BLaER1 (cell line): ENCODE measurements at regions not wholly inside any gene's neighbourhood (a gene's known extent, or its start where the extent isn't known, plus 50 kb on each side); places are given as distances from the start of the nearest gene placed in this dataset.
"Not testable (repeated sequence)": the region's sequence is repeated elsewhere in the genome, so short reads cannot be mapped to it uniquely, and the experiment has no call there.

Experiments
- H3K27ac ChIP-seq: shearing (Covaris generic); formaldehyde crosslinking; 2 replicates; pipeline ENCODE4 v1.8.1; 2022
- H3K27me3 ChIP-seq: shearing (Covaris generic); formaldehyde crosslinking; 2 replicates; pipeline ENCODE4 v1.8.1; 2022
- H3K36me3 ChIP-seq: shearing (Covaris generic); formaldehyde crosslinking; 2 replicates; pipeline ENCODE4 v1.8.1; 2022
- H3K4me1 ChIP-seq: shearing (Covaris generic); formaldehyde crosslinking; 2 replicates; pipeline ENCODE4 v1.8.1; 2022
- H3K4me2 ChIP-seq: shearing (Covaris generic); formaldehyde crosslinking; 2 replicates; pipeline ENCODE4 v1.8.1; 2022
- H3K4me3 ChIP-seq: shearing (Covaris generic); formaldehyde crosslinking; 2 replicates; pipeline ENCODE4 v1.8.1; 2022
- H3K9ac ChIP-seq: shearing (Covaris generic); formaldehyde crosslinking; 2 replicates; pipeline ENCODE4 v1.8.1; 2022
- H3K9me3 ChIP-seq: shearing (Covaris generic); formaldehyde crosslinking; 2 replicates; pipeline ENCODE4 v1.8.1; 2022
- H4K20me1 ChIP-seq: shearing (Covaris generic); formaldehyde crosslinking; 2 replicates; pipeline ENCODE4 v1.8.1; 2022
- Cebpa-rat ChIP-seq: shearing (Covaris generic); IDR thresholded peaks from 2 replicates; pipeline ENCODE4 v1.8.1; 2022

GRCh38 chr6:4413073-4413472 is 277.7 kb upstream of the ECI2 start:
- no peak overlapping the region for H3K4me2 ChIP-seq

DNA sequence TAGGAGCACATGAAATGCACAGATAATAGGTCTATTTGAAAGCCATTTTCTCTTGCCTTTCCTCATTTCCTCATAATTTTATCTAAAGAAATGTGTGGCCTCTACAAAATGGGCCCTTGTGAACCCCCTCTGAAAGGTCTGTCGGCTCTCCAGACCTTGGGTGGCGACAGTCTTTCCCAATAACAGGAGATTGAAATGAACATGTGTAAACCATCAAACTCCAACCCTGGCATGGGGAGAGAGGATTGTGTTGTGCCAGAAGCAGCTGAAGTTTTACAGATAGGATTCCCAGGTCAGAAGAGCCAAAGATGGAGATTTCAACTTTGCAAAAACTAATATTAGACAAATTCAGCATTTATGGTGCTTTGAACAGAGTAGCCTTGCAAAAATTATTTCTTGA is 277.1 kb upstream of the ECI2 start:
- H4K20me1 ChIP-seq = no peaks in the 10 kb centered on the region
- H3K9me3 ChIP-seq = peaks cover 11% of the 10 kb centered on the region
- no peak overlapping the region for H3K9ac ChIP-seq
- no peak for TF ChIP-seq Cebpa-rat
- no peaks in the 10 kb centered on the region for H3K27me3 ChIP-seq
- no peaks in the 10 kb centered on the region for H3K36me3 ChIP-seq
- H3K27ac ChIP-seq = no peak overlapping the region
- H3K4me3 ChIP-seq = no peak overlapping the region
- H3K4me1 ChIP-seq = peaks cover 2% of the 10 kb centered on the region; the same call in 1 of the 2 replicates
- H3K4me2 ChIP-seq = no peak overlapping the region

More at GRCh38 chr6:4413073-4413472, 277.7 kb upstream of the ECI2 start:
- Histone ChIP-seq H3K27ac (no peak overlapping the region), H3K27me3 (no peaks in the 10 kb centered on the region), H3K4me1 (no peaks in the 10 kb centered on the region), H3K4me3 (no peak overlapping the region), H4K20me1 (no peaks in the 10 kb centered on the region), H3K36me3 (no peaks in the 10 kb centered on the region), H3K9me3 (peaks cover 10% of the 10 kb centered on the region), H3K9ac (no peak overlapping the region)
- no peak for TF ChIP-seq Cebpa-rat

DNA sequence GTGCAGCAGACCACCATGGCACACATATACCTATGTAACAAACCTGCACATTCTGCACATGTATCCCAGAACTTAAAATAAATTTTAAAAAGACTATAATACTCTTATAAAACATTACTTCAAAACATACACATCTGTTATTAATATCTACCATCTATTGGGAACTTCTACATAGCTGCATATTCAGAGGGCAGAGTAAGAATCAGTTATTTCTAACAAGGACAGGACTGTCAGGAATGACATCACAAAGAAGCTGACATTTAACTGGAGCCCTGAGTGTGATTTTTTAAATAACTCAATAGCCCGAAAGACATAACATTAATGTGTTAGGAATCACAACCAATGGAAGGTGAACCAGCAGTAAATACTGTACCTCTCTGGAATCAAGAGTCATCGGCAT is 276.7 kb upstream of the ECI2 start:
- no peaks in the 10 kb centered on the region for H4K20me1 ChIP-seq
- TF ChIP-seq Cebpa-rat = no peak
- H3K27ac ChIP-seq = no peak overlapping the region
- no peak overlapping the region for H3K9ac ChIP-seq
- H3K4me1 ChIP-seq = peaks cover 6% of the 10 kb centered on the region; the same call in 1 of the 2 replicates
- H3K9me3 ChIP-seq = peaks cover 15% of the 10 kb centered on the region
- H3K36me3 ChIP-seq = no peaks in the 10 kb centered on the region
- H3K27me3 ChIP-seq = no peaks in the 10 kb centered on the region
- no peak overlapping the region for H3K4me3 ChIP-seq
- no peak overlapping the region for H3K4me2 ChIP-seq

DNA sequence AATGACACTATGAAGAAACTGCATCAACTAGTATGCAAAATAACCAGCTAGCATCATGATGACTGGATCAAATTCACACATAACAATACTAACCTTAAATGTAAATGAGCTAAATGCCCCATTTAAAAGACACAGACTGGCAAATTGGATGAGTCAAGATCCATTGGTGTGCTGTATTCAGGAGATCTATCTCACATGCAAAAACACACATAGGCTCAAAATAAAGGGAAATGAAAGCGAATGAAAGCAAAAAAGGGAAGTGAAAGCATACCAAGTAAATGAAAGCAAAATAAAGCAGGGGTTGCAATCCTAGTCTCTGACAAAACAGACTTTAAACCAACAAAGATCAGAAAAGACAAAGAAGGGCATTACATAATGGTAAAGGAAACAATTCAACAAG is 272.3 kb upstream of the ECI2 start:
- not testable (repeated sequence) for H3K27me3 ChIP-seq, H4K20me1 ChIP-seq, H3K4me3 ChIP-seq, H3K9ac ChIP-seq, H3K27ac ChIP-seq, H3K36me3 ChIP-seq
- Histone ChIP-seq H3K4me2 (peak overlapping the region; percentile 11; the same call in 1 of the 2 replicates), H3K9me3 (peaks cover 19% of the 10 kb centered on the region), H3K4me1 (peaks cover 12% of the 10 kb centered on the region; the same call in 1 of the 2 replicates)

- Histone ChIP-seq H3K9me3 (peaks cover 19% of the 10 kb centered on the region), H3K27ac (no peak overlapping the region), H3K4me3 (no peak overlapping the region), H3K9ac (no peak overlapping the region), H3K4me2 (peak overlapping the region; percentile 16; the same call in 1 of the 2 replicates), H3K4me1 (peaks cover 12% of the 10 kb centered on the region; the same call in 1 of the 2 replicates), H3K36me3 (no peaks in the 10 kb centered on the region), H4K20me1 (no peaks in the 10 kb centered on the region), H3K27me3 (no peaks in the 10 kb centered on the region)
- TF ChIP-seq Cebpa-rat = no peak
These were observed 270.3 kb upstream of the ECI2 start for GRCh38 chr6:4405621-4406212.

GRCh38 chr6:4404415-4404814 is 269.0 kb upstream of the ECI2 start:
- Histone ChIP-seq H3K9ac (no peak overlapping the region), H3K27me3 (no peaks in the 10 kb centered on the region), H3K27ac (no peak overlapping the region), H3K4me1 (peaks cover 12% of the 10 kb centered on the region; the same call in 1 of the 2 replicates), H3K4me3 (no peak overlapping the region), H3K9me3 (peaks cover 19% of the 10 kb centered on the region), H3K36me3 (no peaks in the 10 kb centered on the region), H4K20me1 (no peaks in the 10 kb centered on the region), H3K4me2 (no peak overlapping the region)
- TF ChIP-seq Cebpa-rat = no peak

DNA sequence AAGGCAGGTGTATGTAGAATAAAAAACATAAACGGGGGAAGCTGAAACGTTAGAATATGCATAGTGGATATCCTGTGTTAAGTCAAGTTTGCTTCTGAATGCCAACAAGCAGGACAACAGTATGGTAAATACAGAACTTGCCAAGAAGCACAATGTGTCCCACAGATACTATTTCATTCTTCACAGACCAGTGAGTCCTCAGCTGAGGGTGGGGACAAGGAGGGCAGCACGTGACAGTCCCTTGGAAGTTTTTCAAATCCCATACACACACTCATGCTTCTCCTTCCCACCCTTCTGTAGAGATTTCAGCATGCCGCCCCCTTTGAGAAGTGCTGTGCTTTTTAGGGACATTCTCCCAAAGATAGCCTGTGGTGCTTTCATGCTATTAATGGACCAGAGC is 268.5 kb upstream of the ECI2 start:
- Histone ChIP-seq H3K4me1 (peaks cover 12% of the 10 kb centered on the region; the same call in 1 of the 2 replicates), H3K36me3 (no peaks in the 10 kb centered on the region), H3K9me3 (peaks cover 19% of the 10 kb centered on the region), H3K27me3 (no peaks in the 10 kb centered on the region), H3K4me2 (no peak overlapping the region), H3K4me3 (no peak overlapping the region), H4K20me1 (no peaks in the 10 kb centered on the region), H3K9ac (no peak overlapping the region), H3K27ac (no peak overlapping the region)
- TF ChIP-seq Cebpa-rat = no peak

DNA sequence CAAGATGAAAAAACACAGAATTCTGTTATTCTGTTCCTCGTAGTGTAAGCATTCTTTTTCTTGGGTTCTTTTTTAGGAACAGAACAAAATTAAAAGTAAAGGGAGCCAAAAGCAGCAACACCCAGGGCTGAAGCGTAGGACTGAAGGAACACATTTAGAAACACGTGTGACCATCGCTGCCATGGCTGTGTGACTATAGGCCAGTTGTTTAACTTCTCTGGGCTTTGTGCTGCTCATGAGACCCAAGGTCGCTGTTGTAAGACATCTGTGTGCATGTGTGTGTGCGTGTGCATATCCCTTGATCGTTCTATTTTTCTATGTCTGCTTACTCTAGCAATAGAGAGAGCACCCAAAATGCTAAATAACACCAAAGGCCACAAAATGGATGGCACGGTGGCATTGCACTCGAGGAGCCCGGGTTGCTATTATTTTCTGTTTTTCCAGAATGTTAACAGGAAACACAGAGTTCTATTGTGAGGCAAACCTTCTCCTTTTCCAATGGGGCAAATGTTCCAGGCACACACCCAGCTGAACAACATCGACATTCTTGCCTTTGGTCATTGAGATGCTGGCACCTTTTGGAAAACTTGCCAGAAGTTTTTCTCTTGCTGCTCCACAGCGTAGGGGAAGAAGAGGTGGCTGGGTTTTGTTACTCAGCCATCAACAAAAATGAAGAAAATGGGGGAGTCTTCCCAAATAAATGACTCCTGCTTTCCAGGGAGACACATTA is 267.8 kb upstream of the ECI2 start:
- Histone ChIP-seq H3K4me2 (no peak overlapping the region), H3K4me1 (peaks cover 12% of the 10 kb centered on the region; the same call in 1 of the 2 replicates), H3K9me3 (peaks cover 19% of the 10 kb centered on the region), H3K9ac (no peak overlapping the region), H3K27me3 (no peaks in the 10 kb centered on the region), H3K36me3 (no peaks in the 10 kb centered on the region), H3K27ac (no peak overlapping the region), H4K20me1 (no peaks in the 10 kb centered on the region), H3K4me3 (no peak overlapping the region)
- no peak for TF ChIP-seq Cebpa-rat

- Histone ChIP-seq H3K4me3 (no peak overlapping the region), H3K36me3 (no peaks in the 10 kb centered on the region), H3K4me2 (no peak overlapping the region), H3K9me3 (peaks cover 18% of the 10 kb centered on the region), H3K27me3 (no peaks in the 10 kb centered on the region), H3K27ac (no peak overlapping the region), H3K4me1 (peaks cover 10% of the 10 kb centered on the region; the same call in 1 of the 2 replicates), H3K9ac (no peak overlapping the region), H4K20me1 (no peaks in the 10 kb centered on the region)
- TF ChIP-seq Cebpa-rat = no peak
These were observed 267.2 kb upstream of the ECI2 start for GRCh38 chr6:4402477-4402976.
